PC-3 (cell line): ENCODE measurements at regions not wholly inside any gene's neighbourhood (a gene's known extent, or its start where the extent isn't known, plus 50 kb on each side); places are given as distances from the start of the nearest gene placed in this dataset.
A peak's percentile ranks its signal among the peaks of the same experiment; 100 is the strongest.

ENCODE experiments used
- ATAC-seq: fragments of 200-7000 bp; cut with Tn5 transposase; 2 replicates; pipeline ENCODE4 v1.9.1; 2020; ENCODE audit warnings: mild to moderate bottlenecking, moderate library complexity
- BruUV-seq: library from RNA; stranded (reverse); fragments of 400-500 nt; replicated peaks from 2 replicates; lab custom pipeline; 2021; lab: Mats Ljungman, UMichigan
- CTCF ChIA-PET: fragments of 300-600 bp; sonication (Branson Sonifier 250); formaldehyde crosslinking; loops from one replicate; lab custom pipeline; 2022; ENCODE audit warnings: antibody characterized with exemption; lab: Charles Lee
- POLR2A ChIA-PET: fragments of 300-600 bp; sonication (Branson Sonifier 250); formaldehyde crosslinking; loops from one replicate; lab custom pipeline; 2022; ENCODE audit warnings: antibody characterized with exemption; ENCODE audit not compliant: unreplicated experiment; lab: Charles Lee
- DNase-seq: peaks from one replicate; pipeline ENCODE4 v3.0.0-alpha.2; 2015
- H2AFZ ChIP-seq: fragments of 300-600 bp; sonication (generic); 2 replicates; pipeline ENCODE4 v1.6.0; 2016; ENCODE audit warnings: antibody characterized with exemption, low read length
- H3F3A ChIP-seq: fragments of 300-600 bp; sonication (generic); one replicate; pipeline ENCODE4 v1.6.0; 2017; ENCODE audit warnings: antibody characterized with exemption, low read length, control low read depth, mild to moderate bottlenecking; ENCODE audit not compliant: unreplicated experiment
- H3K27ac ChIP-seq: fragments of 300-600 bp; sonication (generic); 2 replicates; pipeline ENCODE4 v1.5.1; 2016; ENCODE audit warnings: mild to moderate bottlenecking, low read length
- H3K27me3 ChIP-seq: fragments of 300-600 bp; sonication (generic); 2 replicates; pipeline ENCODE4 v1.6.1; 2016; ENCODE audit warnings: low read length, mixed read lengths
- H3K36me3 ChIP-seq: fragments of 300-600 bp; sonication (generic); 2 replicates; pipeline ENCODE4 v1.6.1; 2016; ENCODE audit warnings: low read depth, mixed run types, low read length, mixed read lengths
- H3K4me1 ChIP-seq: fragments of 300-600 bp; sonication (generic); 2 replicates; pipeline ENCODE4 v1.5.1; 2016; ENCODE audit warnings: low read length; ENCODE audit not compliant: insufficient read depth
- H3K4me2 ChIP-seq: fragments of 300-600 bp; sonication (generic); 2 replicates; pipeline ENCODE4 v1.6.0; 2016; ENCODE audit warnings: low read length
- H3K4me3 ChIP-seq: fragments of 300-600 bp; sonication (generic); 2 replicates; pipeline ENCODE4 v1.5.1; 2016; ENCODE audit warnings: mild to moderate bottlenecking, low read length, mixed read lengths
- H3K79me2 ChIP-seq: fragments of 300-600 bp; sonication (generic); 2 replicates; pipeline ENCODE4 v1.6.1; 2017; ENCODE audit warnings: low read length, mixed read lengths
- H3K9ac ChIP-seq: fragments of 300-600 bp; sonication (generic); 2 replicates; pipeline ENCODE4 v1.6.0; 2016; ENCODE audit warnings: mild to moderate bottlenecking, low read length
- H3K9me2 ChIP-seq: fragments of 300-600 bp; sonication (generic); replicated peaks from 2 replicates; pipeline ENCODE4 v1.6.1; 2016; ENCODE audit warnings: mixed run types, low read length, mixed read lengths
- H3K9me3 ChIP-seq: fragments of 300-600 bp; sonication (generic); 2 replicates; pipeline ENCODE4 v1.6.1; 2016; ENCODE audit warnings: low read length, mixed read lengths
- H4K20me1 ChIP-seq: fragments of 300-600 bp; sonication (generic); 2 replicates; pipeline ENCODE4 v1.6.1; 2016; ENCODE audit warnings: low read length, mixed read lengths
- EZH2 ChIP-seq: fragments of 300-600 bp; sonication (generic); IDR thresholded peaks from one replicate; pipeline ENCODE4 v1.6.1; 2017; ENCODE audit warnings: antibody characterized with exemption, mild to moderate bottlenecking, low read length; ENCODE audit not compliant: unreplicated experiment
- EZH2phosphoT487 ChIP-seq: fragments of 300-600 bp; sonication (generic); IDR thresholded peaks from 2 replicates; pipeline ENCODE4 v1.6.1; 2018; ENCODE audit warnings: mild to moderate bottlenecking, antibody characterized with exemption, low read length, borderline replicate concordance
- intact Hi-C: fragments of 100-400 bp; cut with micrococcal nuclease; formaldehyde crosslinking; loops from 2 replicates; pipeline ENCODE4 v1.9.0; 2023
- TF ChIP-seq, protein P1 (sequence below): fragments of 300-600 bp; sonication (generic); conservative IDR thresholded peaks from 2 replicates; pipeline ENCODE4 v1.5.1; 2017; ENCODE audit warnings: antibody characterized with exemption, low read depth, mild to moderate bottlenecking, low read length

DNA sequence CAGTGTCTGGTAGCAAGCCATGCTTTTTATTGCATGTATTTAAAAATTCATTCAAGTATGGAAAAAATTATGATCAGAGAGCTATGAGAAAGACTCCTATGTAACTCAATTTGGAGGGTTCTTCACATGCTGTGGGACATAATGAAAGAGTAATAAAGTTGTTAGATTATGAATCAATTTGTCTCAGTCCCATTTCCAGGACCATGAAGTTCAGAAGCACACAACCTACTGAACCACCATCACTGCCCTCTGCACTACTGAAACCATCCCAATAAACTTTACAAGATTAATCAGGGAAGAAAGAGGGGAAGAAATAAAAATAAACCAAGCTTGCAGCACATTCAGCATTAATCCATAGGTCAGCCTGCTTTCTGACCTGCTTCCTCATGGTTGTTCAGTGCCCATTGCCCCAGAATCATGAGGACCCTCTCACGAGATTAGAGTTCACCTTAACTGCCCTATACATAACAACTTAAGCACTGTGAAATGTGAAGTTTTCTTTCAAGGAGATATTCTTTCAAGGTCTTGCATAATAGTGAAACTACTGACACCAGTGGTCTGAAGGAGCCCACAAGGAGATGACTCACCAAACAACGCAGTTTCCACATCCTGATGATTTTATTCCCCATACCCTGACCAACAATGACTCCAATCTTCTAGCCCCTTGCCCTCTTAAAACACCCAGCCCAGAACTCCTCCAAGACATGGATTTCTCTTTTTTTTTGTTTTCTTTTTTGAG, 171.5 kb upstream of the ADCY1 start:
- TSS peak; percentile 60 for BruUV-seq
- Histone ChIP-seq H3K36me3 (no peaks in the 10 kb centered on the region; the same call in 1 of the 2 replicates), H2AFZ (peak overlapping the region; percentile 18), H3K4me3 (no peak overlapping the region), H4K20me1 (no peaks in the 10 kb centered on the region), H3K4me1 (peaks cover 32% of the 10 kb centered on the region), H3K79me2 (no peaks in the 10 kb centered on the region), H3K27ac (peak overlapping the region; percentile 89), H3F3A (no peaks in the 10 kb centered on the region), H3K9me2 (no peaks in the 10 kb centered on the region), H3K27me3 (no peaks in the 10 kb centered on the region), H3K9ac (peak overlapping the region; percentile 13; the same call in 1 of the 2 replicates), H3K4me2 (peak overlapping the region; percentile 75), H3K9me3 (no peaks in the 10 kb centered on the region)
- ChIA-PET CTCF (no interaction called here), POLR2A (no interaction called here)
- DNase-seq = peak; percentile 82
- TF ChIP-seq, protein P1, sequence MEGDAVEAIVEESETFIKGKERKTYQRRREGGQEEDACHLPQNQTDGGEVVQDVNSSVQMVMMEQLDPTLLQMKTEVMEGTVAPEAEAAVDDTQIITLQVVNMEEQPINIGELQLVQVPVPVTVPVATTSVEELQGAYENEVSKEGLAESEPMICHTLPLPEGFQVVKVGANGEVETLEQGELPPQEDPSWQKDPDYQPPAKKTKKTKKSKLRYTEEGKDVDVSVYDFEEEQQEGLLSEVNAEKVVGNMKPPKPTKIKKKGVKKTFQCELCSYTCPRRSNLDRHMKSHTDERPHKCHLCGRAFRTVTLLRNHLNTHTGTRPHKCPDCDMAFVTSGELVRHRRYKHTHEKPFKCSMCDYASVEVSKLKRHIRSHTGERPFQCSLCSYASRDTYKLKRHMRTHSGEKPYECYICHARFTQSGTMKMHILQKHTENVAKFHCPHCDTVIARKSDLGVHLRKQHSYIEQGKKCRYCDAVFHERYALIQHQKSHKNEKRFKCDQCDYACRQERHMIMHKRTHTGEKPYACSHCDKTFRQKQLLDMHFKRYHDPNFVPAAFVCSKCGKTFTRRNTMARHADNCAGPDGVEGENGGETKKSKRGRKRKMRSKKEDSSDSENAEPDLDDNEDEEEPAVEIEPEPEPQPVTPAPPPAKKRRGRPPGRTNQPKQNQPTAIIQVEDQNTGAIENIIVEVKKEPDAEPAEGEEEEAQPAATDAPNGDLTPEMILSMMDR = no peak
- TF ChIP-seq EZH2phosphoT487 (no peak), EZH2 (no peak)
- intact Hi-C loops = no loop called here
- ATAC-seq = peak; percentile 83

DNA sequence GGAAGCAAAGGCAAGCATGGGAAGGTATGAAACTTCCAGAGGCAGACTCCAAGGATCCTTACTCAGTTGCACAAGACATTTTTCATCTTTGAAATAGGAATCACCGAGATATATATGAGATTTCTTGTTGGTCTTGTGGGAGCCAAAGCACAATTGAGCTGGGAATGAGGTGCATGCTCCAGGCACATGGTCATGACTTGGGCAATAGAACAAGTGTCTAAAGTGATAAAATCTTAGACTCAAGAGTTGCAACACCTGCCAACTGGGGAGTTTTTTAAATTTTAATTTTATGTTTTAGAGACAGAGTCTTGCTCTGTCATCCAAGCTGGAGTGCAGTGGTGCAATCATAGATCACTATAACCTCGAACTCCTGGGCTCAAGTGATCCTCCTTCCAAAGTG, 169.5 kb upstream of the ADCY1 start:
- Histone ChIP-seq H3K9me2 (no peaks in the 10 kb centered on the region), H3K4me3 (no peak overlapping the region), H3K4me1 (peaks cover 32% of the 10 kb centered on the region), H3K36me3 (no peaks in the 10 kb centered on the region; the same call in 1 of the 2 replicates), H3K27me3 (no peaks in the 10 kb centered on the region), H3K4me2 (no peak overlapping the region), H2AFZ (no peak overlapping the region), H4K20me1 (no peaks in the 10 kb centered on the region), H3K9me3 (no peaks in the 10 kb centered on the region), H3K79me2 (no peaks in the 10 kb centered on the region), H3F3A (no peaks in the 10 kb centered on the region), H3K27ac (no peak overlapping the region), H3K9ac (no peak overlapping the region)
- ChIA-PET POLR2A (no interaction called here), CTCF (no interaction called here)
- ATAC-seq (no peak), DNase-seq (no peak)
- intact Hi-C loops = no loop called here
- BruUV-seq = no TSS peak
- TF ChIP-seq, protein P1 = no peak
- no peak for TF ChIP-seq EZH2
- TF ChIP-seq EZH2phosphoT487 = no peak

DNA sequence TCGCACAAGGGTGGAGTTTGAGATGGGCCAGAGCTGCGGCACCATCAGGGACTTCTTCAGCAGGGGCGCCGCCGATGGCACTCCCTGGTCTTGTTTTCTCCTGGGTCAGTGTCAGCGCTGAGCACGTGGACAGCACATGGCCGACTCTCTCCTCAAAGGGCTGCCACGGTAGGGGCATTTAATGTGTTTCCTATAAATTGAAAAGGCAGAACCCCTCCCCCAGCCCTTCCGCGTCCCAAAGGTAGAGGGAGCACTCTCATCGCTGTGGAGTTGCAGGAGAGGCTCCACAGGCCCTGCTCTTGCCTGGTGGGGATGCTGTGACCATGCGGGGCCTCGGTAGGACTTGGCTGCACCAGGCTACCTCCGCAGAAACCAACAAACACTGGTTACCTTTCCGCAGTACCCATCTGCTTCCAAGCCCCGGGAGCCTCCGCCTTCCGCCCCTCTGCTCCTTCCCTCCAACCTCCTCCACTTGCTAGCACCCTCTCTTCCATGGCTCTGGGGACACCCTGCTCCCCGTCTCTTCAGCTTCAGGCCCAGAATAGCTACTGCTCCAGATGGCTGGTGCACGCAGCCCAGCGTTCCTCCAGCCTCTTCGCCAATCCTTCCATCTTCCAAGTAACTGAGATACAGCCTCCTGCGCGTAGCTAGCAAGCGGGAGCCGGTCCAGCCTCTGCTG, 166.3 kb upstream of the ADCY1 start:
- DNase-seq = no peak
- no peak overlapping the region for H3K4me2 ChIP-seq
- H3K36me3 ChIP-seq = no peaks in the 10 kb centered on the region; the same call in 1 of the 2 replicates
- no peaks in the 10 kb centered on the region for H3K9me3 ChIP-seq
- no peak overlapping the region for H2AFZ ChIP-seq
- TF ChIP-seq, protein P1 = peak; percentile 35
- TF ChIP-seq EZH2 = no peak
- no peaks in the 10 kb centered on the region for H3K9me2 ChIP-seq
- H3F3A ChIP-seq = no peaks in the 10 kb centered on the region
- no peak overlapping the region for H3K9ac ChIP-seq
- no peak overlapping the region for H3K4me3 ChIP-seq
- no TSS peak for BruUV-seq
- peaks cover 12% of the 10 kb centered on the region for H3K4me1 ChIP-seq
- intact Hi-C loops = no loop called here
- no peaks in the 10 kb centered on the region for H3K79me2 ChIP-seq
- CTCF ChIA-PET = no interaction called here
- POLR2A ChIA-PET = no interaction called here
- no peak for ATAC-seq
- H3K27me3 ChIP-seq = no peaks in the 10 kb centered on the region
- H3K27ac ChIP-seq = no peak overlapping the region
- H4K20me1 ChIP-seq = no peaks in the 10 kb centered on the region
